Stimulated activated CD8-positive, alpha-beta memory T cell treated with anti-CD3 and anti-CD28 coated beads, Interleukin-2, amount 100 ng/mL, for 1 hour (primary cell): ENCODE measurements at regions not wholly inside any gene's neighbourhood (a gene's known extent, or its start where the extent isn't known, plus 50 kb on each side); places are given as distances from the start of the nearest gene placed in this dataset.
"Not testable (repeated sequence)": the region's sequence is repeated elsewhere in the genome, so short reads cannot be mapped to it uniquely, and the experiment has no call there.

Experiments used
- DNase-seq, 2 donors: peaks; one replicate each; pipeline ENCODE4 v3.0.0-alpha.2; 2020; ENCODE audit warnings: low read depth in 2 of 2

- no peak for DNase-seq
Measured at GRCh38 chr2:235399895-235400294, 93.9 kb upstream of the AGAP1 start.

DNA sequence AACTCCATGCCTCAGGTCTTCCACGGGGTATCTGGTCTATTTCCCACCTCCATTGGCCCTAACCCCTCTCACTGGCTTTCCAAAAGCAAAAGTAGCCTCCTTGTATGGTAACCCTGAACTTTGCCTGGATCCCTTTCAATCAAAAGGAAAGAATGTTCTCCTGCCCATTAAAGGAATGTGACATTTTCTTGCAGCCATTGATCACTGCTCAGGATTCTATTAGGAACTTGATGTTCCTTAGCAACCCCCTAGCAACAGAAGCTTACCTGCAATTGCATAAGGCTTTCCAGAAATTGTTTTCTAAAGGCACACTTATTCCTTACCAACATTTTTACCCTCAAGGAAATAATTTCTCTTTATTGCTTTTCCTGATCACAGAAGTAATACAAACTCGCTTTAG lies 91.4 kb upstream of the AGAP1 start:
- no peak for DNase-seq

GRCh38 chr2:235405612-235406361 lies 88.1 kb upstream of the AGAP1 start:
- DNase-seq = no peak

GRCh38 chr2:235406430-235406829 lies 87.4 kb upstream of the AGAP1 start:
- no peak for DNase-seq

DNA sequence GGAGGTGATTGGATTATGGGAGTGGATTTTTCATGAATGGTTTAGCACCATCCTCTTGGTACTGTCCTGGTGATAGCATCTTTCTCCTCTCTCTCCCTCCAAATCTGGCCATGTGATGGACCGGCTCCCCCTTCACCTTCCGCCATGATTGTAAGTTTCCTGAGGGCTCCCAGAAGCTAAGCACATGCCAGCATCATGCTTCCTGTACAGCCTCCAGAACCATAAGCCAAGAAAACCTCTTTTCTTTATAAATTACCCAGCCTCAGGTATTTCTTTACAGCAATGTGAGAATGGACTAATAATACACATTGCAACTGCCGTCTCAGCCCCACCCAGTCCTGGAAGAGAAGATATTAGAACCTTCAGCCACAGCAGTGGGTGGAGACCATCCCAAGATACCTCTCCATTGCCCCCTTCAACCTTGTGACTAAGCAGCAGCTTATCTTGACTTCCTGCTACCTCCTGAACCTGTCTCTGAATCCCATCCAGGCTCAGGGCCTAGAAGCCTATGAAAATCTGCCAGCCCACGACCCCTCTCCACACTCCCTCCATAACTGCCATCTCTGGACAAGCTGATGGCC lies 81.8 kb upstream of the AGAP1 start:
- DNase-seq = no peak

GRCh38 chr2:235413064-235413463 lies 80.8 kb upstream of the AGAP1 start:
- DNase-seq = no peak

- DNase-seq = no peak
Measured at GRCh38 chr2:235414422-235414821, 79.4 kb upstream of the AGAP1 start.

DNA sequence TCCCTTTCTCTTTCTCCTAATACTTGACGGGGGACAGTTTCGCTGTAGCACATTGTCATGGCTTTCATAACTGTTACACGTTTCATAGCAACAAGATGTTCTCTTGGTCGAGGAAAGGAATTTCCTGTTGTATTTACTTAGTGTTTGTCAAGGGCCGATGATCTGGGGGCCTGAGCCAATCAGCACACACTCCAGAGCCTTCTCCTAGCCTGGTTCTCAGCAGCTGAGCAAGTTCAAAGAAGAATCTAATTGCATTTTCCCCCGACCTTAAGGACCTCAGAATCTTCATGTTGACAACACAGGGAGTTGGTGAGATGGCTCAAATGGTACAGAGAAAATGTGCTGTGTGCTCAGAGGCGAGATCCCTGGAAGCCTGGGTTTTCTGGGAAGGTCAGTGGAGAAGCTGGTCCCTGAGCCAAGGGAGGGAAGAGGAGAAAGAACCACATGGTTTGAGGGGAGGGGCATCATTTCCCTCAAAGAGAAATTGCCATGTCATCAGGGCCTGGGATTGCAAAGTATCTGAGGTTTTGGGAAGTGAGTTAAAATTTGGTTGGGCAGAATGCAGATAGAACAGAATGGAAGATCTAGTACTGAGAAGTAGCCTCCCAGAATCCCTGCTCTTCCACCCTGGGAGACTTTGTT lies 76.9 kb upstream of the AGAP1 start:
- DNase-seq = no peak

GRCh38 chr2:235418918-235419317 lies 74.9 kb upstream of the AGAP1 start:
- no peak for DNase-seq

- DNase-seq = no peak
Measured at GRCh38 chr2:235419996-235420395, 73.8 kb upstream of the AGAP1 start.

GRCh38 chr2:235421618-235422017 lies 72.2 kb upstream of the AGAP1 start:
- DNase-seq = no peak

GRCh38 chr2:235430366-235431083 lies 63.3 kb upstream of the AGAP1 start:
- DNase-seq = no peak

DNA sequence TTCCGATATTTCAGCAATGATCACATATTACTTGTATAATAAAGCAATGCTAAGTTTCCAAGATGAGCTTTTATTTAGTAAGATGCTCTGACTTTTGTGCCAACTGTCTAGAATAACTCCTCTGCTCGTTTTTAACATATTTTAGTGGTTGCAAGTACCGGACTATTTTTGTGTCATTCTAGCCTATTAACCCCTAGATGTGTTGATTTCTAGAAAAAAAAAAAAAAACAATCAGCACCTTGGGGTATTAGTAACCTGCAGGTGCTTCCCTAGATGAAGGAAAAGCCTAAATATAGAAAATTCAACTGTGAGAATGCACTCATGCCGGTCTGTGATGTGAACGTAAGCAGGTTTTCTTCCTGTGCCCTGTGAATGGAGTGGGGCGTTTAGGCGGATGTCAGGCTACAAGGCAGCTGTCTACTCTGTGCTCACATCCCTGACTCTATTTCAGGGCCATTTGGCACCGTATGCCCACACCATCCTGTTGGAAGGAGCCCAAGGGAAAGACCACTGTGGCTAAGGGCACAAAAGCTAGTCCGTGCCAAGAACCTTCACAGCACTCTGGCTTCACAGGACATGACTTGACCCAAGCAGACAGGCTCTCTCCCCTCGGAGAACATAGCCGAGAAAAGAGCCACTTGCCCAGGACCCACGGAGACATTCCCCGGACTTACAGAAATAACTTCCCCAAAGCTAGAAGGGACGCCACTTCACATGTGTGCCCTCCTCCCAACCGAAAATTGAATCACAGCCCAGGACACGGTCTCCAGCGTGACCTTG lies 60.9 kb upstream of the AGAP1 start:
- DNase-seq = no peak

DNA sequence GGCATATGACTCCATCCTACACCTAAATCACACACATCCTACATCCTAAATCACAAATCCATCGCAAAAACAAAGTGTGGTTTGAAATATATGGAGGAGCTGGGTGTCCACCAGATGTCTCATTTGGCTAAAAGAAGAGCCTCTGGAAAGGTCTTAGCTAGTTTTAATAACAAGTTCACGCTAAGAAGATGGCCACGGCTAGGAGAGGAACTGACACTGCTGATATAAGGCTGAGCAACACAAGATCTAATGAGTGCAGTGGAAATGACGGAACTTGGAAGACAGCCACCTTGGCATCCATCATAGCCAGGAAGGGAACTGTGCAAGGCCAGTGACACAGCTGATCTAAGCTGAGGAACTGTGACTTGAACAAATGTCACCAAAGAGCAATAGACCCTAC lies 60.0 kb upstream of the AGAP1 start:
- no peak for DNase-seq

GRCh38 chr2:235439959-235440662 lies 53.7 kb upstream of the AGAP1 start:
- no peak for DNase-seq

DNA sequence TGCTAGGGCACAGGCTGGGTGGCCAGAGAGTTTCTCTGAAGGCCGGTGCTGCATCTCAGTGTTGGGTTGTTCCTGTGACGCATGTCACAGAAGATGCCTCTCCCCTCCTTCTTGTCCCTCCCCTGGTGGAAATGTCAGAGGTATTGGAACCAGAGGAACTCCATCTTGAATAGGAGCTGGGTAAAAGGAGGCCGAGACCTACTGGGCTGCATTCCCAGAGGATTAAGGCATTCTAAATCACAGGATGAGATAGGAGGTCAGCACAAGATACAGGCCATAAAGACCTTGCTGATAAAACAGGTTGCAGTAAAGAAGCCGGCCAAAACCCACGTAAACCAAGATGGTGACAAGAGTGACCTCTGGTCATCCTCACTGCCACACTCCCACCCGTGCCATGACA lies 50.3 kb upstream of the AGAP1 start:
- DNase-seq = not testable (repeated sequence)
